Body of pancreas (tissue), 4 donors: ENCODE measurements at regions not wholly inside any gene's neighbourhood (a gene's known extent, or its start where the extent isn't known, plus 50 kb on each side); places are given as distances from the start of the nearest gene placed in this dataset.

Experiments used
- CTCF ChIP-seq, 7 experiments: fragments of 450-650 bp in 4 of 7; fragments of 200-600 bp in 3 of 7; sonication (generic) in 3 of 7; IDR thresholded peaks; one replicate each; pipeline ENCODE4 v1.5.1; 2016 to 2019; ENCODE audit warnings: antibody characterized with exemption in 7 of 7
- POLR2A ChIP-seq, 3 donors: fragments of 450-650 bp; IDR thresholded peaks; one replicate each; pipeline ENCODE4 v1.6.1; 2016; ENCODE audit warnings: antibody characterized with exemption in 3 of 3, mild to moderate bottlenecking in 2 of 3

- TF ChIP-seq POLR2A (IDR thresholded peaks at IDR 0.05), result no peak
- no peak for TF ChIP-seq CTCF (IDR thresholded peaks at IDR 0.05)
Observed at GRCh38 chr5:175363300-175363699, 80.7 kb downstream of the DRD1 start.
